ENCODE measurements at regions not wholly inside any gene's neighbourhood (a gene's known extent, or its start where the extent isn't known, plus 50 kb on each side); places are given as distances from the start of the nearest gene placed in this dataset.
"Not testable (repeated sequence)": the region's sequence is repeated elsewhere in the genome, so short reads cannot be mapped to it uniquely, and the experiment has no call there.

DNA sequence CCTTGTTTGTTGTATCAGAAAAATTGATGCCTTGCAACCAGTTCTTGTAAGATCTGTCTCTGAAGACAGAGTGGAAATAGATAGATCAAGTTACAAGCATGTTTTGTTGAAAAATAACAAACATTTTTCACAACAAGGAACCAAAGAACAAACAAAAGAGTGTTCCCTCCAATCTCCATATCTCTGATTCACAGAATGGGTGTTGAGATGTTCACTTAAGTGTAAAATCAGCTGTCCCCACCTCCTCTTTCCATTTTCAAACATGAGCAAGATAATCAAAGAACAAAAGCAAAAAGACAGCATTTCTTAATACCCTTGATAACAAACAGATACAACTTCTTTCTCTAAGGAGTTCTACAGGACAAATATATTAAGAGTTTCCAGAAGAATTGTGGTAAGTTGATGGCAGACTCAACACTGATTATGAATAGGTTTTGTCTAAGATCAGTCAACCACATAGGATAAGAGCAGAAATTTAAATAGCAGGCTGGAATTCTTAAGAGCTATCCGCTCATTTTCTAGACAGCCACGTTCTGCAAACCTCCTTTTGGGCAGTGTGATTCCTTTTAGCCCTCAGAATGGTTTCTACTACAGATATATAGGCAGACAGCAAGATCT lies 970.9 kb upstream of the AUTS2 start:
- no peak for TF ChIP-seq POLR2A (IDR thresholded peaks at IDR 0.05; ENCODE audit: low read depth, low read length)
- FAIRE-seq: no peak
- DNase-seq (ENCODE audit: insufficient read length, low spot score): no peak

DNA sequence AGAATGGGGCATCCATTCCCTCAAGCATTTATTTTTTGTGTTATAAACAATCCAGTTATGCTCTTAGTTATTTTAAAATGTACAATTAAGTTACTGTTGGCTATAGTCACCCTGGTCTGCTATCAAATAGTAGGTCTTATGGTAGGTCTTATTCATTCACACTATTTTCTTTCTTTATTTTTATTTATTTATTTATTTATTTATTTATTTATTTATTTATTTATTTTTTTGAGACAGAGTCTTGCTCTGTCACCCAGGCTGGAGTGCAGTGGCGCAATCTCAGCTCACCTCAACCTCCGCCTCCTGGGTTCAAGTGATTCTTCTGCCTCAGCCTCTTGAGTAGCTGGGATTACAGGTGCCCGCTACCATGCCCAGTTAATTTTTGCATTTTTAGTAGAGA lies 967.4 kb upstream of the AUTS2 start:
- FAIRE-seq; DNase-seq (ENCODE audit: insufficient read length, low spot score): not testable (repeated sequence)

DNA sequence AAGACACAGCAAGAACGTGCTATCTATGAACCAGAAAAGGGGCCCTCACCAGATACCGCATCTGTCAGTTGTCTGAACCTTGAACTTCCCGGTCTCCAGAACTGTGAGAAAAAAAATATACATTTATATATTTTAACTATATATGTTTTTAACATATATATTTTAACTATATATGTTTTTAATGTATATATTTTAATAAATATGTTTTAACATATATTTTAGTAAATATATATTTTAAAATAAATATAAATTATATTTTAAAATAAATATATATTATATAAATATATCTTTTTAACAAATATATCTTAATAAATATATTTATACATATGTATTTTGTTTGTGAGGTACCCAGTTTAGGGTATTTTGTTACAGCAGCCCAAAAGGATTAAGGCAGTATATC lies 958.2 kb upstream of the AUTS2 start:
- FAIRE-seq: no peak
- DNase-seq (ENCODE audit: insufficient read length, low spot score): no peak
- no peak for TF ChIP-seq POLR2A (IDR thresholded peaks at IDR 0.05; ENCODE audit: low read depth, low read length)

DNA sequence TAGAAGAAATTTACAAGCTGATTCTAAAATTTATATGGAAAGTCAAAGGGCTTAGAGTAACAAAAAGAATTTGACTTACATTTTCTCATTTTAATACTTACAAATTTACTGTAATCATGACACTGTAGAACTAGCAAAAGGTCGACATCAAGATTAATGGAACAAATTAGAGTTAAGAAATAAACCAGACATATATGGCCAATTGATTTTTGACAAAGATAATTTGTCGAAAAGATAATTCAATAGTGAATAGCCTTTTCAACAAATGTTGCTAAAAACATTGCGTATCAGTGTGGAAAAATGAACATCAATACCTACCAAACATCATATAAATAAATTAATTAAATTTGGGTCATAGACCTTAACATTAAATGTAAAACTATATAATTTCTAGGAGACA lies 955.5 kb upstream of the AUTS2 start:
- TF ChIP-seq POLR2A (IDR thresholded peaks at IDR 0.05; ENCODE audit: low read depth, low read length): no peak
- DNase-seq (ENCODE audit: insufficient read length, low spot score) (no peak), FAIRE-seq (peak; percentile 62)

DNA sequence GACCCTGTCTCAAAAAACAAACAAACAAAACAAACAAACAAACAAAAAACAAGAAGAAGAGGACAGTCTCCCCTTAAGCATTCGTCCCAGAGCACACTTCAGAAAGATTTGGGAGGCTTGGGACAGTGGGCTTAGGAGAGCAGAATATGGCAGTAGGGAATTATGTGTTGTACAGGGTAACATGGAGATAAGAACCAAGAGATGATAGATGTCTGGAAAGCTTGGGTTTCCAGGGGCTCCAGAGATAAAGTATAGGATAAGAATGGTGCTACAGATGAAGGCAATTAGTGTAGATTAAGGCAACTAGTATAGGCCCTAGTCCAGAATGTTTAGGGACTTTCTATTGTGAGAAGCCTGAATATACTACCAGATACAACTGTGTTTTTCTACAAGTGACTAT lies 934.9 kb upstream of the AUTS2 start:
- DNase-seq (ENCODE audit: insufficient read length, low spot score) (no peak), FAIRE-seq (no peak)
- no peak for TF ChIP-seq POLR2A (IDR thresholded peaks at IDR 0.05; ENCODE audit: low read depth, low read length)

DNA sequence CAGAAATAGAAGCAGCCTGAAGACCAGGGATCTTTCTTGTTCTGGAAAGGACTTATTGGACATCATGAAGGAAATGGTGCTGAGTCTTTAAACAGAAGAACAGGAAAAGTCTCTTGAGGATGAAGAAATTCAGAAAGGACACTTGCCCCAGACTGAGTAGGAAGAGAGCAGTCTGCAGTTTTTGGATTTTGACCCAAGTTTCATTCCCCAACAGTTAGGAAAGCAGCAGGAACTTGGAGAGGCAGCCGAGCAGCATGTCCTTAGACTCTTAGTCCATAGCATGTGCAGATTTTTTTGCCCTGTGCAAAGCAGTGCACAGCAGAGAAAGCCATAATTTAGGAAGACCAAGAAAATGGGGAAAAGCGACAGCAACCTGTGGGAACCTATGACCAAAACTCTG lies 927.2 kb upstream of the AUTS2 start:
- FAIRE-seq (no peak), DNase-seq (ENCODE audit: insufficient read length, low spot score) (no peak)
- no peak for TF ChIP-seq POLR2A (IDR thresholded peaks at IDR 0.05; ENCODE audit: low read depth, low read length)

DNA sequence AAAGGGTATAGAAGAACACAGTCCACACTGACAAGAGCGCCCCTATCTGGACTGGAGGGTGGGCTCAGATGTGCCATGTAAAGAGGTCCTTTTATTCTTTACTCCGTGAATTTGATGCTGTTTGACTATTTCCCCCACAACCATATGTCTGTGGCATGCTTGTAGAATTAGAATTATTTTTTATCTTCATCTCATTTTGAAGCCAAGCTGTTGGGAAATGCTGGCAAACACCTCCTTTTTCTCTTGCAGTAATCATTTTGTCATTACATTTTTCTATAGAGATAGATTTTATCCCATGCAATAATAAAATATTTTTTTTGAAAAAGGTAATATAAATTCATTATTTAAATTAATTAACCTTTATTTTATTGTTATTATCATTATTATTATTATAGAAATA lies 926.6 kb upstream of the AUTS2 start:
- no peak for FAIRE-seq

DNA sequence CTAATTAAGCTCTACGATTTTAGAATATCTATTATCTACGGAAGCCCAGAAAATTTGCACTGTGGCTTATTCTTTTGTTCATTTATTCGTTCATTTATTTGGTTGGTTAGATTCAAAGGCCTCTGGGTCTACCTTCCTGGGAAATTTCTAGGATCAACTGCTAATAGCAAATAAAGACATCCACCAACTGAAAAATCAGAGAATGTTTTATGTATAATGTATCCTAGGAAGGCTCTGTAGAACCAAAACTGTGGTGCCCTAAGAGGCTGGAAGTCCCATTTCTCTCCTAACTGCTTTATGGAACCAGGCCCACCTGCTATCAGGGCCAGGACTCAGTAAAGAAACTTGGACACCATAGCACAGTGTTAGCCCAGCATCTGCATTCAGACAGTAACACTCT lies 923.4 kb upstream of the AUTS2 start:
- no peak for FAIRE-seq
- no peak for DNase-seq (ENCODE audit: insufficient read length, low spot score)
- TF ChIP-seq POLR2A (IDR thresholded peaks at IDR 0.05; ENCODE audit: low read depth, low read length): no peak

More for the DNA sequence above, 926.6 kb upstream of the AUTS2 start:
- no peak for DNase-seq (ENCODE audit: insufficient read length, low spot score)
- no peak for TF ChIP-seq POLR2A (IDR thresholded peaks at IDR 0.05; ENCODE audit: low read depth, low read length)

DNA sequence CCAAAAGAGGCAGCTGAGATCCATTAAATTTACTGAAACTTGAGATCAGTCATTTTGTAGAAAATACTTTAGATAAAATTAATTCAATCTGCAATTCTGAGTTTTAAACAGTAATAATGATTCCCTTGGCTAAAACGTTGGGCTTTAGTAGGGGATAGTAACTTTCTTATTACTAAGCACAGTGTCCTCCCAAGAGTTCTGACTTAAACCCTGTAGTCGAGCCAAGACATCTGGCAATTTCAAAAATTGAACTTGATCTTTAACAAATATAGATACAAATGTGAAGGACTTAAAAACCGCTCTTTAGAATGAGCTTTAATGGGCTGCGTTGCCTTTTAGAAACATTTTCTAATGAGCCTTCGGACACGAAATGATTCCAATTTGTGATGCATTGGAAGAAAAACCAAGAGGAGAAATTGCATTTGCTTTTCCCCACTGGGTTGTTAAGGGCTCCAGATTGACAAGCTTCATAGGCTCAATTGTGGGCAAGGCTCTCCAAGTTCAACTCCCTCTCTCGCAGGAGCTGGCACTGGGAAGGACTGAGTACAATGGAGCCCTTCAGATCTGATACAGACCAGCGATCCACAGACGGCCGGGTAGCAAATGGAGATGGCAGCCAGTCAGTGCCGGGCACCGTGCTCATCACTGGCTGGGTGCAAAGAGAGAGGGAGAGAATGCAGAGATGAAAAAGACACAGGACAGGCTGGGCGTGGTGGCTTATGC lies 921.3 kb upstream of the AUTS2 start:
- no peak for DNase-seq (ENCODE audit: insufficient read length, low spot score)
- no peak for FAIRE-seq
- TF ChIP-seq POLR2A (IDR thresholded peaks at IDR 0.05; ENCODE audit: low read depth, low read length): no peak

DNA sequence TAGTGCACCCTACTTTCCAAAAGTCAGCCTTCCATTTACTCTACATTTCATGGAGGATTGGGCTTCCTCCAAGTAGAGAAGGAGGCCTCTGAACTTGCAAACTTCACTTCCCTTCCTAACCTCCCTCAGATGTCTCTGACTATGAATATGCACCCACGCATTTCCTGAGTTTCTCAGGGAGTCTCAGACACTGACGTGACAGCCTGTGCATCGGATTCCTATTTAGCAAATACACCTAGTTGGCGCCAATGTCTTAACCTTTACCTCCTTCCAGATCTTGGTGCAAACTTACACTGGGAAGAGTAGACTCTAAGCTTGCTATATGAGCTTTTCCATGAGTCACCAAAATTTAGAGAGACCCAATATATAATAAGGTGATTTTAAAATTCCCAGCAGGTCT lies 920.1 kb upstream of the AUTS2 start:
- no peak for TF ChIP-seq POLR2A (IDR thresholded peaks at IDR 0.05; ENCODE audit: low read depth, low read length)
- no peak for FAIRE-seq
- DNase-seq (ENCODE audit: insufficient read length, low spot score): no peak

DNA sequence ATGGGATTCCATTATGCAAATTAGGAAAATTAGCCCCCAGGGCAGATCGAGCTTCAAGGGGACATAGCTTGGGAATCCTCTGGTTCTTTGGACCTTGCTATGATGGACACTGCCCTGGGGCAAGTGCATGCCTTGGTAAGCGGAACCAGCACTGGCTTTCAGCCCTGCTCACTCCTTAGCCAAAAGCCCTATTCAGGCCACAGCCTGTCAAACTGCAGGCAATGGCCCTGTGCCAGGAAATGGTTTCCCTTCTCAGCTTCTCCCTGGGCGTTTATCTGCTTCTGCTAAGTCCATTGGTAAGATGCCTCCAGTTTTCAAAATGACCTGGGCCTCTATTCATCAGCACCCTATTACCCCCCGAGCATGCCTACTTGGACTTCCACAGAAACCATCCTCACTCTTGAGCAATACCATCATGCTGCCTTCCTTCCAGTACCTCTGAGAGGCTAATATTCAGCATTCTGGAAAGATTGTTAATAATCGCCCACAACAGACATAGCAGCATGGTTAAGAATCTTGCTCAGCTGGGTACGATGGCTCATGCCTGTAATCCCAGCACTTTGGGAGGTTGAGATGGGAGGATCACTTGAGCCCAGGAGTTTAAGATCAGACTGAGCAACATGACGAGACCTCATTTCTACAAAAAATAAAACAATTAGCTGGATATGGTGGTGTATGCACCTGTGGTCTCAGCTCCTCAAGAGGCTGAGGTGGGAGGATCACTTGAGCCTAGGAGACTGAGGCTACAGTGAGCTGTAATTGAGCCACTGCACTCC lies 918.6 kb upstream of the AUTS2 start:
- FAIRE-seq: no peak
- no peak for DNase-seq (ENCODE audit: insufficient read length, low spot score)
- no peak for TF ChIP-seq POLR2A (IDR thresholded peaks at IDR 0.05; ENCODE audit: low read depth, low read length)

DNA sequence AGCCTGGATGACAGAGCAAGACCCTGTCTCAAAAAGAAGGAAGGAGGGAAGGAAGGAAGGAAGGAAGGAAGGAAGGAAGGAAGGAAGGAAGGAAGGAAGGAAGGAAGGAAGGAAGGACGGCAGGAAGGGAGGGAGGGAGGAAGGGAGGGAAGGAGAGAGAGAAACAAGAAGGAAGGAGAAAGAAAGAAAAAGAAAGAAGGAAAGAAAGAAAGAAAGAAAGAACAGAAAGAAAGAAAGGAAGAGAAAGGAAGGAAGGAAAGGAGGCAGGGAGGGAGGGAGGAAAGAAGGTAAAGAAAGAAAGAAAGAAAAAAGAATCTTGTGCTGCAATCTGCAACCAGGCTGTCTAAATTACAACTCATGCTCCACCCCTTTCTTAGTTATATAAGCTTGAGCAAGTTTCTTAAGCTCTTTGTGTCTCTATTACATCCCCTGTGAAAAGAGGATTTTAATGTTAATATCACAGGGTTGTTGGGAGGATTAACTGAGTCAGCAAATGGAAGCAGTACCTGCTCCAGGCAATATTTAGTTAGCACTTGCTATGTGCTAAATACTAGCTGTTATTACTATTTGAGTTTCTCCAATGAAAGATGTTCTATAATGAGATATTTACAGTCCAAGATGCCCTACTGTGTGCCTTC lies 917.9 kb upstream of the AUTS2 start:
- DNase-seq (ENCODE audit: insufficient read length, low spot score): no peak

DNA sequence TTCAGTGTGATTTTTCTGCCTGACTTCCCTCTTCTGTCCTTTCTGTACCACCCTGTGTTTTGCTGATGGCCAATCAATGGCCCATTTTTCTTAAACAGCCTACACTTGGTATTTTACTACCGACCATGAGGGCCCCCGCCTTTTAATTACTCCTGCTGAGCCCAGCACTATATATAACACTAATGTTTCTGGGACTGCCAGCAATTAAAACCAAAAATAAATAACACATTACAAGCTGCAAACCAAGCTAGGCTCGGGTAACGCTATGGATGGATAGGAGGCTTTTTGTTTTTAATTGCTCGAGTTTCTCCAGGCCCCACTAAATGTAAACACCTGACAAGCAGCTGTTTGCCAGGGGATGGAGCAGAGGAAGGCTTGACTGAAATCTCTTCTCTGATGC lies 915.4 kb upstream of the AUTS2 start:
- DNase-seq (ENCODE audit: insufficient read length, low spot score): no peak
- no peak for TF ChIP-seq POLR2A (IDR thresholded peaks at IDR 0.05; ENCODE audit: low read depth, low read length)
- no peak for FAIRE-seq

More for the DNA sequence above, 917.9 kb upstream of the AUTS2 start:
- no peak for FAIRE-seq
- no peak for TF ChIP-seq POLR2A (IDR thresholded peaks at IDR 0.05; ENCODE audit: low read depth, low read length)

DNA sequence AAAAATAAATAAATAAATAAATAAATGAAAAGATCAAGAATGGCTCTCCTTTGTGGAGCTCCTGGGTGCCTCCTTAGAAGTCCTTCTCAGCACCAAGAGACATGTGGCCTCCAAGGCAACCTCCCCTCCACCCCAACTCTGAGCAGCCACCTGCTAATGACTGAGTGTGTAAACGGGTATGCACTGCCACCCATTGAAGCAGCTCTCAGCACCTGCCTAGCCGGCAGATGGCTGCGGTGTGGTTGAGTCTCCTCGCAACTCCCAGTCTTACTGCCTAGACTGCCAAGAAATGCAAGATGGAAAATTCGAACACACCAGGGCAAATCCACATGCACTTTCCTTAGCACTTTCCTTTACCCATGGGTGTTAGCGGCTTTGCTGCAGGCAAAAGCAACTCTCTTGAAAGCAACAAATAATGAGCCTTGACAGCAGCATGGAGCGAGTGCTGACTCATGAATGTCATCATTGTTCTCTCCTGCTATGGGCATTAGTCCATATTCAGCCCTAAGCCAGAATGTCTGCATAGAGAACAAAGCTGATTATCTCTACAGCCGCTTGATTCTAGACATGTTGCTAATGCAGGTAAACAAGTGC lies 913.9 kb upstream of the AUTS2 start:
- DNase-seq (ENCODE audit: insufficient read length, low spot score): no peak
- FAIRE-seq: no peak
- TF ChIP-seq POLR2A (IDR thresholded peaks at IDR 0.05; ENCODE audit: low read depth, low read length): no peak

Measured in H54 (cell line).